T-cell (primary cell): ENCODE measurements at regions not wholly inside any gene's neighbourhood (a gene's known extent, or its start where the extent isn't known, plus 50 kb on each side); places are given as distances from the start of the nearest gene placed in this dataset.
"Not testable (repeated sequence)": the region's sequence is repeated elsewhere in the genome, so short reads cannot be mapped to it uniquely, and the experiment has no call there.

Experiments
- ATAC-seq, 4 experiments: fragments of 200-7000 bp in 3 of 4; fragments of 150-1000 bp in 1 of 4; cut with Tn5 transposase; replicated peaks in 1 of 4; 1 replicate in 3 of 4; 2 replicates in 1 of 4; pipeline ENCODE4 v1.10.0; 2021; ENCODE audit warnings: moderate library complexity in 3 of 4, mild to moderate bottlenecking in 2 of 4, moderate number of reproducible peaks in 1 of 4
- CTCF ChIA-PET, 2 donors: fragments of 300-600 bp; sonication (Branson Sonifier 250); formaldehyde crosslinking; loops; one replicate each; lab custom pipeline; 2022; ENCODE audit warnings: antibody characterized with exemption in 2 of 2; lab: Charles Lee
- POLR2A ChIA-PET, 2 donors: fragments of 300-600 bp; sonication (Branson Sonifier 250); formaldehyde crosslinking; loops; one replicate each; lab custom pipeline; 2022; ENCODE audit warnings: antibody characterized with exemption in 2 of 2; lab: Charles Lee
- DNase-seq, 35 experiments: peaks; one replicate each; pipeline versions ENCODE4 v3.0.0 to v3.0.0-alpha.2; 2013 to 2023
- H3K27ac ChIP-seq: one replicate; pipeline ENCODE4 v1.5.1; 2013; ENCODE audit warnings: low read length
- H3K27me3 ChIP-seq, 2 experiments: replicated peaks in 1 of 2; 1 replicate in 1 of 2; 2 replicates in 1 of 2; pipeline versions ENCODE4 v1.6.1 to v1.7.0; 2013; ENCODE audit warnings: low read length in 1 of 2, mixed read lengths in 1 of 2; ENCODE audit not compliant: control insufficient read depth in 2 of 2, insufficient read depth in 2 of 2; ENCODE audit errors: extremely low read depth in 1 of 2
- H3K36me3 ChIP-seq, 2 donors: 1 replicate in 1 of 2; 2 replicates in 1 of 2; pipeline versions ENCODE4 v1.6.1 to v1.7.0; 2013; ENCODE audit warnings: low read length in 1 of 2; ENCODE audit not compliant: control insufficient read depth in 2 of 2, insufficient read depth in 1 of 2; ENCODE audit errors: extremely low read depth in 1 of 2
- H3K4me1 ChIP-seq, 2 experiments: 1 replicate in 1 of 2; 2 replicates in 1 of 2; pipeline versions ENCODE4 v1.6.1 to v1.7.0; 2013; ENCODE audit warnings: low read length in 2 of 2, mixed read lengths in 1 of 2; ENCODE audit not compliant: insufficient read depth in 2 of 2, control insufficient read depth in 1 of 2; ENCODE audit errors: extremely low read depth in 1 of 2
- H3K4me3 ChIP-seq, 2 donors: 1 replicate in 1 of 2; 2 replicates in 1 of 2; pipeline versions ENCODE4 v1.5.1 to v1.7.0; 2013; ENCODE audit warnings: mild to moderate bottlenecking in 2 of 2, low read length in 1 of 2, moderate library complexity in 1 of 2; ENCODE audit not compliant: control insufficient read depth in 1 of 2; ENCODE audit errors: extremely low read depth in 1 of 2
- H3K9me3 ChIP-seq: 2 replicates; pipeline ENCODE4 v1.7.0; 2013
- H3K27ac Mint-ChIP-seq, 2 donors: one replicate each; pipeline ENCODE4 v1.8.0; 2020 to 2021; ENCODE audit warnings: mild to moderate bottlenecking in 2 of 2, mixed read lengths in 2 of 2
- H3K27me3 Mint-ChIP-seq, 2 donors: one replicate each; pipeline ENCODE4 v1.8.0; 2021 to 2022; ENCODE audit warnings: mixed read lengths in 2 of 2
- H3K36me3 Mint-ChIP-seq: one replicate; pipeline ENCODE4 v1.8.0; 2021; ENCODE audit warnings: mixed read lengths
- H3K4me1 Mint-ChIP-seq, 3 donors: one replicate each; pipeline ENCODE4 v1.8.0; 2020 to 2022; ENCODE audit warnings: mixed read lengths in 3 of 3, mild to moderate bottlenecking in 1 of 3
- H3K4me3 Mint-ChIP-seq, 3 donors: one replicate each; pipeline ENCODE4 v1.8.0; 2020 to 2022; ENCODE audit warnings: mild to moderate bottlenecking in 3 of 3, mixed read lengths in 3 of 3, moderate library complexity in 3 of 3
- H3K9me3 Mint-ChIP-seq, 3 donors: one replicate each; pipeline ENCODE4 v1.8.0; 2020 to 2022; ENCODE audit warnings: mixed read lengths in 3 of 3
- WGBS: methylation state at CpG from one replicate; pipeline ENCODE4 v1.1.5; 2013; ENCODE audit warnings: missing lambda C conversion rate; ENCODE audit not compliant: insufficient coverage; 5-methylcytosine and 5-hydroxymethylcytosine counted together

- H3K36me3 Mint-ChIP-seq = no peaks in the 10 kb centered on the region
- H3K27me3 Mint-ChIP-seq = no peaks in the 10 kb centered on the region
- no peak overlapping the region for H3K4me3 Mint-ChIP-seq
- H3K36me3 ChIP-seq = no peaks in the 10 kb centered on the region
- ChIA-PET CTCF (no interaction called here), POLR2A (no interaction called here)
- H3K27ac ChIP-seq = no peak overlapping the region
- H3K9me3 ChIP-seq = no peaks in the 10 kb centered on the region
- no peak overlapping the region for H3K4me3 ChIP-seq
- 62% methylated on average over 2 of the region's 4 CpGs for WGBS
- H3K4me1 Mint-ChIP-seq = no peaks in the 10 kb centered on the region
- H3K27me3 ChIP-seq = no peaks in the 10 kb centered on the region
- no peaks in the 10 kb centered on the region for H3K4me1 ChIP-seq
- ATAC-seq (no peak), DNase-seq (no peak)
- H3K27ac Mint-ChIP-seq = no peak overlapping the region
- H3K9me3 Mint-ChIP-seq = peaks cover 9 to 16% (median 11%) of the 10 kb centered on the region in 3 donors
Observed at GRCh38 chr5:164146223-164146622, 640.8 kb downstream of the MAT2B start.

GRCh38 chr5:164148292-164148691, 642.9 kb downstream of the MAT2B start:
- H3K4me1 ChIP-seq = no peaks in the 10 kb centered on the region
- Mint-ChIP-seq H3K9me3 (peaks cover 9 to 19% (median 10%) of the 10 kb centered on the region in 3 donors), H3K4me1 (no peaks in the 10 kb centered on the region), H3K36me3 (no peaks in the 10 kb centered on the region), H3K27ac (no peak overlapping the region), H3K4me3 (no peak overlapping the region), H3K27me3 (no peaks in the 10 kb centered on the region)
- H3K9me3 ChIP-seq = no peaks in the 10 kb centered on the region
- ATAC-seq = no peak
- ChIA-PET CTCF (no interaction called here), POLR2A (no interaction called here)
- no peaks in the 10 kb centered on the region for H3K27me3 ChIP-seq
- no peak overlapping the region for H3K27ac ChIP-seq
- WGBS = 69% methylated on average over 3 of the region's 4 CpGs
- no peak for DNase-seq
- H3K4me3 ChIP-seq = no peak overlapping the region
- H3K36me3 ChIP-seq = no peaks in the 10 kb centered on the region

GRCh38 chr5:164152539-164152938, 647.1 kb downstream of the MAT2B start:
- H3K36me3 ChIP-seq, H3K27ac ChIP-seq, H3K4me1 ChIP-seq, H3K27me3 ChIP-seq, CTCF ChIA-PET, H3K4me3 ChIP-seq, H3K27me3 Mint-ChIP-seq, H3K4me3 Mint-ChIP-seq, H3K27ac Mint-ChIP-seq, H3K36me3 Mint-ChIP-seq, H3K9me3 ChIP-seq, DNase-seq, H3K4me1 Mint-ChIP-seq, ATAC-seq: not testable (repeated sequence)
- H3K9me3 Mint-ChIP-seq = peaks cover 10 to 25% (median 13%) of the 10 kb centered on the region in 3 donors
- POLR2A ChIA-PET = interaction anchor here in 1 of 2 donors (0.7 kb wide), 1 partner anchor 13 kb away, joined by 3 read pairs; no protein-coding TSS in a partner anchor
- no CpG with 5 or more reads among the region's 1 CpG for WGBS

GRCh38 chr5:164153469-164154172, 648.2 kb downstream of the MAT2B start:
- Mint-ChIP-seq H3K4me3 (no peak overlapping the region), H3K36me3 (no peaks in the 10 kb centered on the region), H3K9me3 (peaks cover 10 to 22% (median 13%) of the 10 kb centered on the region in 3 donors), H3K4me1 (no peaks in the 10 kb centered on the region), H3K27ac (no peak overlapping the region), H3K27me3 (no peaks in the 10 kb centered on the region)
- Histone ChIP-seq H3K4me3 (no peak overlapping the region), H3K9me3 (no peaks in the 10 kb centered on the region), H3K4me1 (no peaks in the 10 kb centered on the region), H3K27ac (no peak overlapping the region), H3K27me3 (no peaks in the 10 kb centered on the region), H3K36me3 (no peaks in the 10 kb centered on the region)
- DNase-seq = no peak
- ATAC-seq = no peak
- ChIA-PET POLR2A (no interaction called here), CTCF (no interaction called here)
- no CpG with 5 or more reads among the region's 4 CpGs for WGBS

GRCh38 chr5:164170814-164171213, 665.4 kb downstream of the MAT2B start:
- ChIA-PET POLR2A (no interaction called here), CTCF (no interaction called here)
- Mint-ChIP-seq H3K27me3 (no peaks in the 10 kb centered on the region), H3K27ac (no peak overlapping the region), H3K36me3 (no peaks in the 10 kb centered on the region), H3K9me3 (peaks cover 1 to 11% (median 3%) of the 10 kb centered on the region in 3 donors), H3K4me3 (no peak overlapping the region), H3K4me1 (no peaks in the 10 kb centered on the region)
- no peaks in the 10 kb centered on the region for H3K9me3 ChIP-seq
- no peaks in the 10 kb centered on the region for H3K36me3 ChIP-seq
- no CpG with 5 or more reads among the region's 5 CpGs for WGBS
- ATAC-seq = no peak
- H3K4me3 ChIP-seq = no peak overlapping the region
- no peak overlapping the region for H3K27ac ChIP-seq
- no peaks in the 10 kb centered on the region for H3K27me3 ChIP-seq
- no peak for DNase-seq
- no peaks in the 10 kb centered on the region for H3K4me1 ChIP-seq

GRCh38 chr5:164175083-164175482, 669.7 kb downstream of the MAT2B start:
- Histone ChIP-seq H3K4me3 (no peak overlapping the region), H3K27me3 (no peaks in the 10 kb centered on the region), H3K27ac (no peak overlapping the region), H3K36me3 (no peaks in the 10 kb centered on the region), H3K9me3 (no peaks in the 10 kb centered on the region), H3K4me1 (no peaks in the 10 kb centered on the region)
- Mint-ChIP-seq H3K27me3 (no peaks in the 10 kb centered on the region), H3K27ac (no peak overlapping the region), H3K36me3 (no peaks in the 10 kb centered on the region), H3K9me3 (peaks cover 0 to 9% (median 8%) of the 10 kb centered on the region in 3 donors), H3K4me3 (no peak overlapping the region), H3K4me1 (no peaks in the 10 kb centered on the region)
- no peak for ATAC-seq
- no peak for DNase-seq
- CTCF ChIA-PET = no interaction called here
- WGBS = no CpG with 5 or more reads among the region's 2 CpGs
- POLR2A ChIA-PET = no interaction called here
